ENCODE measurements at regions not wholly inside any gene's neighbourhood (a gene's known extent, or its start where the extent isn't known, plus 50 kb on each side); places are given as distances from the start of the nearest gene placed in this dataset.

GRCh38 chr7:155360495-155361345 lies 63.0 kb downstream of the INSIG1 start:
- DNase-seq = no peak

- no peak for DNase-seq
Measured at GRCh38 chr7:155361346-155361680, 63.6 kb downstream of the INSIG1 start.

- DNase-seq = no peak
Measured at GRCh38 chr7:155361947-155362346, 64.3 kb downstream of the INSIG1 start.

GRCh38 chr7:155362380-155363145 lies 64.9 kb downstream of the INSIG1 start:
- DNase-seq = no peak

- no peak for DNase-seq
Measured at GRCh38 chr7:155363146-155363539, 65.5 kb downstream of the INSIG1 start.

GRCh38 chr7:155363852-155364600 lies 66.3 kb downstream of the INSIG1 start:
- no peak for DNase-seq

- no peak for DNase-seq
Measured at GRCh38 chr7:155365146-155365874, 67.6 kb downstream of the INSIG1 start.

GRCh38 chr7:155368894-155369600 lies 71.4 kb downstream of the INSIG1 start:
- no peak for DNase-seq

GRCh38 chr7:155369766-155370165 lies 72.1 kb downstream of the INSIG1 start:
- no peak for DNase-seq

GRCh38 chr7:155371331-155371883 lies 73.7 kb downstream of the INSIG1 start:
- no peak for DNase-seq

- DNase-seq = no peak
Measured at GRCh38 chr7:155371884-155372781, 74.5 kb downstream of the INSIG1 start.

GRCh38 chr7:155372782-155373358 lies 75.2 kb downstream of the INSIG1 start:
- no peak for DNase-seq

- no peak for DNase-seq
Measured at GRCh38 chr7:155373359-155374273, 75.9 kb downstream of the INSIG1 start.

- DNase-seq = no peak
Measured at GRCh38 chr7:155374276-155375252, 76.9 kb downstream of the INSIG1 start.

GRCh38 chr7:155375337-155376277 lies 77.9 kb downstream of the INSIG1 start:
- DNase-seq = no peak
